ENCODE measurements at regions not wholly inside any gene's neighbourhood (a gene's known extent, or its start where the extent isn't known, plus 50 kb on each side); places are given as distances from the start of the nearest gene placed in this dataset.

GRCh38 chr2:236861196-236861875, 224.4 kb upstream of the COPS8 start:
- ChIA-PET CTCF (no interaction called here), POLR2A (no interaction called here)
- Histone ChIP-seq H3K79me2 (ENCODE audit: insufficient read depth) (no peaks in the 10 kb centered on the region), H3K4me2 (no peak overlapping the region), H3K36me3 (replicated peaks in 1 of 2; ENCODE audit: control insufficient read depth in 1 of 2, insufficient read depth in 2 of 2, low read length in 1 of 2) (no peaks in the 10 kb centered on the region), H3K27ac (ENCODE audit: low read depth in 2 of 2, low read length in 1 of 2) (no peak overlapping the region), H3K4me3 (ENCODE audit: low read depth in 2 of 2, low read length in 1 of 2) (no peak overlapping the region), H3K9me2 (no peaks in the 10 kb centered on the region), H3F3A (replicated peaks; ENCODE audit: insufficient read depth) (no peaks in the 10 kb centered on the region), H4K20me1 (ENCODE audit: insufficient read depth) (no peaks in the 10 kb centered on the region), H2AFZ (ENCODE audit: low read depth) (no peak overlapping the region), H3K9me3 (no peaks in the 10 kb centered on the region), H3K4me1 (ENCODE audit: control insufficient read depth in 1 of 2, insufficient read depth in 2 of 2, low read depth in 1 of 2, low read length in 1 of 2) (peaks cover 0 to 7% of the 10 kb centered on the region in 2 experiments; a peak in 1 of 4 replicates), H3K27me3 (ENCODE audit: insufficient read depth) (no peaks in the 10 kb centered on the region), H3K9ac (no peak overlapping the region)
- WGBS (ENCODE audit: low lambda C conversion rate) = 37% methylated on average over 5 of the region's 8 CpGs
- TF ChIP-seq FOXM1 (IDR thresholded peaks at IDR 0.05; ENCODE audit: low read depth) = no peak
- TF ChIP-seq IRF3 (IDR thresholded peaks at IDR 0.05; ENCODE audit: low read depth, low read length) = no peak
- TF ChIP-seq MXI1 (IDR thresholded peaks at IDR 0.05; ENCODE audit: low read depth, low read length) = no peak
- no peak for TF ChIP-seq RXRA (IDR thresholded peaks at IDR 0.05; ENCODE audit: borderline replicate concordance, low read depth)
- no peak for TF ChIP-seq GATA2 (CRISPR knock-in tag; IDR thresholded peaks at IDR 0.05)
- no peak for DNase-seq

GRCh38 chr2:236861944-236862343, 223.7 kb upstream of the COPS8 start:
- Histone ChIP-seq H2AFZ (ENCODE audit: low read depth) (no peak overlapping the region), H3K27me3 (ENCODE audit: insufficient read depth) (no peaks in the 10 kb centered on the region), H3K9me3 (no peaks in the 10 kb centered on the region), H3K4me1 (ENCODE audit: control insufficient read depth in 1 of 2, insufficient read depth in 2 of 2, low read depth in 1 of 2, low read length in 1 of 2) (peaks cover 0 to 7% of the 10 kb centered on the region in 2 experiments; a peak in 1 of 4 replicates), H4K20me1 (ENCODE audit: insufficient read depth) (no peaks in the 10 kb centered on the region), H3K4me2 (no peak overlapping the region), H3K27ac (ENCODE audit: low read depth in 2 of 2, low read length in 1 of 2) (no peak overlapping the region), H3K4me3 (ENCODE audit: low read depth in 2 of 2, low read length in 1 of 2) (no peak overlapping the region), H3K9ac (no peak overlapping the region), H3K36me3 (replicated peaks in 1 of 2; ENCODE audit: control insufficient read depth in 1 of 2, insufficient read depth in 2 of 2, low read length in 1 of 2) (no peaks in the 10 kb centered on the region), H3K9me2 (no peaks in the 10 kb centered on the region), H3K79me2 (ENCODE audit: insufficient read depth) (no peaks in the 10 kb centered on the region), H3F3A (replicated peaks; ENCODE audit: insufficient read depth) (no peaks in the 10 kb centered on the region)
- TF ChIP-seq JUND (IDR thresholded peaks at IDR 0.05) (no peak), PBX3 (IDR thresholded peaks at IDR 0.05) (no peak), IRF3 (IDR thresholded peaks at IDR 0.05; ENCODE audit: low read depth, low read length) (no peak), FOXJ3 (CRISPR knock-in tag; IDR thresholded peaks at IDR 0.05) (no peak), RXRA (IDR thresholded peaks at IDR 0.05; ENCODE audit: borderline replicate concordance, low read depth) (no peak)
- ChIA-PET CTCF (no interaction called here), POLR2A (no interaction called here)
- no peak for DNase-seq
- 56% methylated on average over 2 of the region's 2 CpGs for WGBS (ENCODE audit: low lambda C conversion rate)
